Gastrocnemius medialis (tissue), 4 donors: ENCODE measurements at regions not wholly inside any gene's neighbourhood (a gene's known extent, or its start where the extent isn't known, plus 50 kb on each side); places are given as distances from the start of the nearest gene placed in this dataset.
"Not testable (repeated sequence)": the region's sequence is repeated elsewhere in the genome, so short reads cannot be mapped to it uniquely, and the experiment has no call there.

ENCODE experiments used
- CTCF ChIP-seq, 5 experiments: fragments of 450-650 bp in 3 of 5; fragments of 200-600 bp in 2 of 5; sonication (generic) in 2 of 5; IDR thresholded peaks in 4 of 5; conservative IDR thresholded peaks in 1 of 5; 1 replicate in 4 of 5; 2 replicates in 1 of 5; pipeline ENCODE4 v1.5.1; 2016 to 2019; ENCODE audit warnings: antibody characterized with exemption in 5 of 5, mild to moderate bottlenecking in 3 of 5, moderate library complexity in 3 of 5
- POLR2A ChIP-seq, 2 donors: fragments of 450-650 bp; IDR thresholded peaks; one replicate each; pipeline ENCODE4 v1.6.1; 2017; ENCODE audit warnings: antibody characterized with exemption in 2 of 2, mild to moderate bottlenecking in 2 of 2, moderate library complexity in 2 of 2

GRCh38 chr14:34049187-34049586 is 98.3 kb upstream of the EGLN3 start:
- TF ChIP-seq POLR2A (IDR thresholded peaks at IDR 0.05); CTCF (IDR thresholded peaks at IDR 0.05 in 4 of 5, conservative IDR thresholded peaks at IDR 0.05 in 1 of 5): not testable (repeated sequence)
